A673 (cell line): ENCODE measurements at regions not wholly inside any gene's neighbourhood (a gene's known extent, or its start where the extent isn't known, plus 50 kb on each side); places are given as distances from the start of the nearest gene placed in this dataset.

ENCODE experiments used
- BruUV-seq: library from RNA; stranded (reverse); fragments of 400-500 nt; replicated peaks from 2 replicates; lab custom pipeline; 2021; lab: Mats Ljungman, UMichigan
- CTCF ChIA-PET: fragments of 300-600 bp; sonication (Branson Sonifier 250); formaldehyde crosslinking; loops from one replicate; lab custom pipeline; 2022; ENCODE audit warnings: antibody characterized with exemption; lab: Charles Lee
- POLR2A ChIA-PET: fragments of 300-600 bp; sonication (Branson Sonifier 250); formaldehyde crosslinking; loops from one replicate; lab custom pipeline; 2022; ENCODE audit warnings: antibody characterized with exemption; ENCODE audit not compliant: low non-redundant PET; lab: Charles Lee
- DNase-seq: peaks from one replicate; pipeline ENCODE4 v3.0.0-alpha.2; 2015; ENCODE audit warnings: low spot score
- H3K27ac ChIP-seq: fragments of 200-600 bp; sonication (generic); 2 replicates; pipeline ENCODE4 v1.5.1; 2016; ENCODE audit warnings: mixed run types, low read depth, mild to moderate bottlenecking, mixed read lengths, antibody characterized with exemption, low read length; ENCODE audit not compliant: poor library complexity, severe bottlenecking
- H3K27me3 ChIP-seq: fragments of 200-600 bp; sonication (generic); replicated peaks from 2 replicates; pipeline ENCODE4 v1.6.1; 2017; ENCODE audit warnings: mixed run types, low read depth, mild to moderate bottlenecking, mixed read lengths, antibody characterized with exemption, low read length; ENCODE audit not compliant: insufficient read depth, poor library complexity
- H3K36me3 ChIP-seq: fragments of 200-600 bp; sonication (generic); 2 replicates; pipeline ENCODE4 v1.6.1; 2016; ENCODE audit warnings: mixed run types, mild to moderate bottlenecking, mixed read lengths, antibody characterized with exemption, low read length; ENCODE audit not compliant: insufficient read depth, poor library complexity, severe bottlenecking
- H3K4me1 ChIP-seq: fragments of 200-600 bp; sonication (generic); 2 replicates; pipeline ENCODE4 v1.6.1; 2017; ENCODE audit warnings: mixed run types, mild to moderate bottlenecking, mixed read lengths, antibody characterized with exemption, low read length; ENCODE audit not compliant: insufficient read depth, poor library complexity, severe bottlenecking
- H3K4me3 ChIP-seq: fragments of 200-600 bp; sonication (generic); 2 replicates; pipeline ENCODE4 v1.5.1; 2016; ENCODE audit warnings: low read depth, mixed run types, mild to moderate bottlenecking, mixed read lengths, low read length; ENCODE audit not compliant: poor library complexity, severe bottlenecking
- H3K9me3 ChIP-seq: fragments of 200-600 bp; sonication (generic); 2 replicates; pipeline ENCODE4 v1.6.1; 2016; ENCODE audit warnings: mixed run types, low read depth, mild to moderate bottlenecking, mixed read lengths, antibody characterized with exemption, low read length; ENCODE audit not compliant: poor library complexity, severe bottlenecking
- CTCF ChIP-seq: fragments of 300-800, 200-600 bp; sonication (generic); conservative IDR thresholded peaks from 2 replicates; pipeline ENCODE4 v1.5.1; 2017; ENCODE audit warnings: low read depth, mild to moderate bottlenecking, antibody characterized with exemption, low read length, moderate library complexity, mixed read lengths
- EZH2 ChIP-seq: fragments of 200-600 bp; sonication (generic); IDR thresholded peaks from 2 replicates; pipeline ENCODE4 v1.6.1; 2017; ENCODE audit warnings: borderline replicate concordance, low read depth, mild to moderate bottlenecking, mixed read lengths, antibody characterized with exemption, low read length; ENCODE audit not compliant: poor library complexity, severe bottlenecking
- intact Hi-C: fragments of 100-400 bp; cut with micrococcal nuclease; formaldehyde crosslinking; loops from one replicate; pipeline ENCODE4 v1.10.0; 2022; ENCODE audit not compliant: unreplicated experiment

GRCh38 chr18:11553098-11553940, 56.1 kb upstream of the SLC35G4 start:
- BruUV-seq = no TSS peak

GRCh38 chr18:11548916-11549551, 60.4 kb upstream of the SLC35G4 start:
- BruUV-seq = no TSS peak
- peaks cover 7% of the 10 kb centered on the region for H3K27me3 ChIP-seq
- no peak overlapping the region for H3K4me3 ChIP-seq
- no peaks in the 10 kb centered on the region for H3K36me3 ChIP-seq
- no peak overlapping the region for H3K27ac ChIP-seq
- no peak for DNase-seq
- intact Hi-C loops = no loop called here
- no peaks in the 10 kb centered on the region for H3K4me1 ChIP-seq
- no peak for TF ChIP-seq CTCF
- TF ChIP-seq EZH2 = no peak
- ChIA-PET CTCF (no interaction called here), POLR2A (no interaction called here)
- peaks cover 10% of the 10 kb centered on the region for H3K9me3 ChIP-seq

More at GRCh38 chr18:11553098-11553940, 56.1 kb upstream of the SLC35G4 start:
- intact Hi-C loops = loop anchor here (5.0 to 10.0 kb wide), 6 partner anchors 149 to 1579 kb away; no protein-coding TSS in a partner anchor
- H3K9me3 ChIP-seq = no peaks in the 10 kb centered on the region
- H3K4me3 ChIP-seq = no peak overlapping the region
- DNase-seq = peak; percentile 63
- no peak overlapping the region for H3K27ac ChIP-seq
- no peaks in the 10 kb centered on the region for H3K36me3 ChIP-seq
- ChIA-PET CTCF (interaction anchor here (0.7 to 1.1 kb wide), 3 partner anchors 243 to 715 kb away, joined by 3 to 10 read pairs (median 3); no protein-coding TSS in a partner anchor), POLR2A (no interaction called here)
- TF ChIP-seq EZH2 (no peak), CTCF (peak; percentile 88)
- H3K27me3 ChIP-seq = peaks cover 7% of the 10 kb centered on the region
- no peaks in the 10 kb centered on the region for H3K4me1 ChIP-seq

- H3K4me1 ChIP-seq = no peaks in the 10 kb centered on the region
- ChIA-PET POLR2A (no interaction called here), CTCF (no interaction called here)
- intact Hi-C loops = no loop called here
- no TSS peak for BruUV-seq
- TF ChIP-seq CTCF (no peak), EZH2 (no peak)
- no peaks in the 10 kb centered on the region for H3K36me3 ChIP-seq
- no peak overlapping the region for H3K27ac ChIP-seq
- H3K27me3 ChIP-seq = peaks cover 7% of the 10 kb centered on the region
- no peak overlapping the region for H3K4me3 ChIP-seq
- peaks cover 10% of the 10 kb centered on the region for H3K9me3 ChIP-seq
- no peak for DNase-seq
Measured at GRCh38 chr18:11548396-11548795, 61.0 kb upstream of the SLC35G4 start.
